CD4-positive, alpha-beta T cell treated with Interleukin-4 for 1 hour (primary cell): ENCODE measurements at regions not wholly inside any gene's neighbourhood (a gene's known extent, or its start where the extent isn't known, plus 50 kb on each side); places are given as distances from the start of the nearest gene placed in this dataset.

Experiments used
- DNase-seq, 2 donors: peaks; one replicate each; pipeline ENCODE4 v3.0.0-alpha.2; 2020 to 2022

- no peak for DNase-seq
Observed at GRCh38 chr12:115700081-115700480, 577.4 kb downstream of the MED13L start.

- DNase-seq = no peak
Observed at GRCh38 chr12:115698257-115698656, 579.2 kb downstream of the MED13L start.

GRCh38 chr12:115697340-115697739 lies 580.2 kb downstream of the MED13L start:
- no peak for DNase-seq

- DNase-seq = no peak
Observed at GRCh38 chr12:115694564-115694963, 582.9 kb downstream of the MED13L start.

GRCh38 chr12:115693970-115694369 lies 583.5 kb downstream of the MED13L start:
- no peak for DNase-seq

GRCh38 chr12:115691123-115691522 lies 586.4 kb downstream of the MED13L start:
- DNase-seq = no peak

- DNase-seq = no peak
Observed at GRCh38 chr12:115687094-115687493, 590.4 kb downstream of the MED13L start.

- DNase-seq = no peak
Observed at GRCh38 chr12:115683240-115683780, 594.2 kb downstream of the MED13L start.

- DNase-seq = no peak
Observed at GRCh38 chr12:115680967-115681366, 596.5 kb downstream of the MED13L start.

GRCh38 chr12:115672506-115673080 lies 604.9 kb downstream of the MED13L start:
- DNase-seq = no peak

GRCh38 chr12:115672086-115672485 lies 605.4 kb downstream of the MED13L start:
- no peak for DNase-seq

- DNase-seq = no peak
Observed at GRCh38 chr12:115670869-115671268, 606.6 kb downstream of the MED13L start.

- no peak for DNase-seq
Observed at GRCh38 chr12:115667116-115667515, 610.4 kb downstream of the MED13L start.

- DNase-seq = no peak
Observed at GRCh38 chr12:115666168-115666567, 611.3 kb downstream of the MED13L start.

- no peak for DNase-seq
Observed at GRCh38 chr12:115661112-115661511, 616.4 kb downstream of the MED13L start.

GRCh38 chr12:115660211-115660805 lies 617.2 kb downstream of the MED13L start:
- DNase-seq = no peak

GRCh38 chr12:115659422-115659821 lies 618.1 kb downstream of the MED13L start:
- no peak for DNase-seq

- no peak for DNase-seq
Observed at GRCh38 chr12:115657081-115658013, 620.1 kb downstream of the MED13L start.

GRCh38 chr12:115650026-115650425 lies 627.5 kb downstream of the MED13L start:
- no peak for DNase-seq

GRCh38 chr12:115648463-115648862 lies 629.0 kb downstream of the MED13L start:
- no peak for DNase-seq

GRCh38 chr12:115646210-115646609 lies 631.3 kb downstream of the MED13L start:
- no peak for DNase-seq

GRCh38 chr12:115640929-115641328 lies 636.6 kb downstream of the MED13L start:
- no peak for DNase-seq

GRCh38 chr12:115639648-115640012 lies 637.9 kb downstream of the MED13L start:
- no peak for DNase-seq
